ENCODE measurements at regions not wholly inside any gene's neighbourhood (a gene's known extent, or its start where the extent isn't known, plus 50 kb on each side); places are given as distances from the start of the nearest gene placed in this dataset.

DNA sequence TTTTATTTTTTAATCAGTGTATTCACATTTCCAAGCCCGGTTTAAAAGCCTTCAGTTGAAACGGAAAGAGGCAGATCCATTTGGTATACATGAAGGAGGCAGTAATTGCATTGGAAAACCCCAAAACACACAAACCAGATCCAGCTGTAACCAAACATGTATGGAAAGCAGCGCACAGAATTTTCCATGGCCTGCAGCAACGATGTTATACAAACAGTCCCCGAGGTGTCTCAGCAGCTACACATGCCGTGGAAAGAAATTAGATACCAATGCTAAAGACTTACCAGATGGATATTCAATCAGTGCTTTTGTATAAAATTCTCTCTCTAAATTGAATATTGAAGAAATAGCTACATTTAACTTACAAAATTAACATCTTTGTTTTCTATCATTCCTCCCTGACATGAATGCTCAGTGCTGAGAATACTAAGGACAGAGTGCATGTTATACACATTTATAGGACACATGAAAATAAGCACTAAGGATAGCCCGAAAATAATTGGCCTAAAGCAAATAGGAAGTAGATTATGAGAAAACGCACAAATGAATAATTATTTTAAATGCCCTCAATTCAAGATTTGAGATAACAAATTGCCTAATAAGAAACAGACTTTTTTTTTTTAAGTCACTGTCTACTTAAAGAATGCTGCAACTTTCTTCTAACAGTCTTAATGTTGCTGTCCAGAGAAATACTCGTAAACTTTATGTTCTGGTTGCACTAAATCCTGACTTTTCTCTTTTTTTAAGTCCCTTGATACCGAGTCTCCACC is 713.1 kb downstream of the HDGFL1 start:
- H3K36me3 ChIP-seq = no peaks in the 10 kb centered on the region
- H3K27me3 ChIP-seq = no peaks in the 10 kb centered on the region
- no peak overlapping the region for H3K27ac ChIP-seq
- WGBS, 2 donors = 63 to 65% methylated on average over 10 of the region's 10 CpGs
- H3K9me3 ChIP-seq = no peaks in the 10 kb centered on the region
- H3K4me1 ChIP-seq = no peaks in the 10 kb centered on the region
- no peak overlapping the region for H3K4me3 ChIP-seq
- TF ChIP-seq POLR2A (IDR thresholded peaks at IDR 0.05) (no peak), EP300 (IDR thresholded peaks at IDR 0.05) (no peak), CTCF (IDR thresholded peaks at IDR 0.05) (no peak)
- no peak for DNase-seq (ENCODE audit: low spot score in 2 of 2)

DNA sequence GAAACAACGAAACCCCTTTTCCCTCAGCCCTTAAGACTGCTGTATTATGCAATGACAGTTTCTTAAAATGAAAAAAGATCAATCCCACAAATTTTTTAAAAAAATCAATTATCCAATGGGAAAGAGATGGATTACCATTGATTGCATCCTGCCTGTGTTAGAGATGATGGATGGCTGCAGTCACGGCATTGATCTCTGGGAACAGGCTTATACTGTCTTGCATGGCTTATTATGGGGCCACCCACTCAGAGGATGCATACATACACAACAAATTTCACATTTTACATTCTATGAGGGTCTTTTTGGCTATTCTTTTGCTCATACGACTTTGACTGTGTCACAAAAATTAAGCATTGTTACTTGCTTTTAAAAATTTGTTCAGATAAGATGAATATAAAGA is 724.3 kb downstream of the HDGFL1 start:
- no peaks in the 10 kb centered on the region for H3K36me3 ChIP-seq
- H3K27me3 ChIP-seq = no peaks in the 10 kb centered on the region
- DNase-seq (ENCODE audit: low spot score in 2 of 2) = no peak
- no peak overlapping the region for H3K4me3 ChIP-seq
- no peaks in the 10 kb centered on the region for H3K9me3 ChIP-seq
- no peak for TF ChIP-seq CTCF (IDR thresholded peaks at IDR 0.05)
- no peak for TF ChIP-seq EP300 (IDR thresholded peaks at IDR 0.05)
- TF ChIP-seq POLR2A (IDR thresholded peaks at IDR 0.05) = no peak
- H3K4me1 ChIP-seq = no peaks in the 10 kb centered on the region
- WGBS, 2 donors = 66 to 76% methylated on average over 3 of the region's 3 CpGs
- no peak overlapping the region for H3K27ac ChIP-seq

- Histone ChIP-seq H3K27ac (no peak overlapping the region), H3K9me3 (no peaks in the 10 kb centered on the region), H3K36me3 (no peaks in the 10 kb centered on the region), H3K4me3 (no peak overlapping the region), H3K4me1 (no peaks in the 10 kb centered on the region), H3K27me3 (no peaks in the 10 kb centered on the region)
- TF ChIP-seq EP300 (IDR thresholded peaks at IDR 0.05) = no peak
- no peak for DNase-seq (ENCODE audit: low spot score in 2 of 2)
Measured at GRCh38 chr6:23301556-23301955, 732.2 kb downstream of the HDGFL1 start.

DNA sequence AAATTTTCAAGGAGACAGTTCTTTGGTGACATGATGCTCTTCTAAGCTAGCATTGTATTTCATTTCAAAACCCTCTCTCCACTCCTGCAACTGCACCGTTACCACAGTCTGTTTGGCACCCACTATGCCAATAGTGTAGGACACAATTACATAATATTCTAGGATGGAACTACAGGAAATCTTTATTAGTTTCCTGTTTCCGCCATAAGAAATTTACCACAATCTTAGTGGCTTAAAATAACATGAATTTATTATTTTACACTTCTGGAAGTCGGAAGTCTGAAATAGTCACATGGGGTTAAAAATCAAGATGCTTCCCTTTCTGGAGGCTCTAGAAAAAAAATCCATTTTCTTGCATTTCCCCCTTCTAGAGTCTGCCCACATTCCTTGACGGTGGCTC is 733.1 kb downstream of the HDGFL1 start:
- Histone ChIP-seq H3K36me3 (no peaks in the 10 kb centered on the region), H3K4me1 (no peaks in the 10 kb centered on the region), H3K4me3 (no peak overlapping the region), H3K9me3 (no peaks in the 10 kb centered on the region), H3K27me3 (no peaks in the 10 kb centered on the region), H3K27ac (no peak overlapping the region)
- TF ChIP-seq POLR2A (IDR thresholded peaks at IDR 0.05) = no peak
- TF ChIP-seq EP300 (IDR thresholded peaks at IDR 0.05) = no peak
- TF ChIP-seq CTCF (IDR thresholded peaks at IDR 0.05) = no peak
- DNase-seq (ENCODE audit: low spot score in 2 of 2) = no peak
- WGBS, 2 donors = 72 to 75% methylated on average over 4 of the region's 4 CpGs

DNA sequence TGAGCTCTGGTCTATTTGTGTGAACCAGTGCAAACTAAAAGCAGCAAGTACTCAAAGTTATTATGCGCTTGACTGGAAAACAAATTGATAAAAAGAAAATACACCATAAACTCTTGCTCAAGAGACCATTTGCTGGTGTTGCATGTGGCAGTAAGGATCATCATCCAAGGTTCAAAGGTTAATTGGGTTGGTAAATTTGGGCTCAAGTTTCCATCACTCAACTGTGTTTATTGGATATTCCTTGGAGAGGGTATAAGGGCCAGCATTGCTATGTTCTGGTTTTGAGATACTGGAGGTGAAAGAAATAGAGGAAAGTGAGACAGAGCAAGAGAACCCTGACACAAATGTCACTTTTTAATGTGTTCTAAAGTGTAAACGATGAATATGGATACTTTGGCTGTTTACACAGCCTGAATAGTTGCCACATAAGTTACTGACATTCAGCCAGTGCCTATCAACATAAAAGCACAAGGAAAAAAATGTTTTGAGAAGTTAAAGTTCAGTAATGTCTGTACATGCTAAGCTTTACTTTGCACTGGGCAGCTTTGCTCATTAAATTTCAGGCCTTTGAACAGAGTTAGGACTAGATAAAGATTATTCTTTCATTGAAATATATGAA is 736.1 kb downstream of the HDGFL1 start:
- Histone ChIP-seq H3K36me3 (no peaks in the 10 kb centered on the region), H3K4me1 (no peaks in the 10 kb centered on the region), H3K9me3 (no peaks in the 10 kb centered on the region), H3K4me3 (no peak overlapping the region), H3K27me3 (no peaks in the 10 kb centered on the region), H3K27ac (no peak overlapping the region)
- 79 to 81% methylated on average over 2 of the region's 2 CpGs for WGBS, 2 donors
- no peak for TF ChIP-seq POLR2A (IDR thresholded peaks at IDR 0.05)
- TF ChIP-seq EP300 (IDR thresholded peaks at IDR 0.05) = no peak
- TF ChIP-seq CTCF (IDR thresholded peaks at IDR 0.05) = no peak
- DNase-seq (ENCODE audit: low spot score in 2 of 2) = no peak

Measured in tibial nerve (tissue), 4 donors.